Activated CD8-positive, alpha-beta memory T cell treated with anti-CD3 and anti-CD28 coated beads, Interleukin-2, amount 50 U/mL, for 48 hours (primary cell): ENCODE measurements at regions not wholly inside any gene's neighbourhood (a gene's known extent, or its start where the extent isn't known, plus 50 kb on each side); places are given as distances from the start of the nearest gene placed in this dataset.

Source experiments
- DNase-seq: peaks from one replicate; pipeline ENCODE4 v3.0.0-alpha.2; 2020

DNA sequence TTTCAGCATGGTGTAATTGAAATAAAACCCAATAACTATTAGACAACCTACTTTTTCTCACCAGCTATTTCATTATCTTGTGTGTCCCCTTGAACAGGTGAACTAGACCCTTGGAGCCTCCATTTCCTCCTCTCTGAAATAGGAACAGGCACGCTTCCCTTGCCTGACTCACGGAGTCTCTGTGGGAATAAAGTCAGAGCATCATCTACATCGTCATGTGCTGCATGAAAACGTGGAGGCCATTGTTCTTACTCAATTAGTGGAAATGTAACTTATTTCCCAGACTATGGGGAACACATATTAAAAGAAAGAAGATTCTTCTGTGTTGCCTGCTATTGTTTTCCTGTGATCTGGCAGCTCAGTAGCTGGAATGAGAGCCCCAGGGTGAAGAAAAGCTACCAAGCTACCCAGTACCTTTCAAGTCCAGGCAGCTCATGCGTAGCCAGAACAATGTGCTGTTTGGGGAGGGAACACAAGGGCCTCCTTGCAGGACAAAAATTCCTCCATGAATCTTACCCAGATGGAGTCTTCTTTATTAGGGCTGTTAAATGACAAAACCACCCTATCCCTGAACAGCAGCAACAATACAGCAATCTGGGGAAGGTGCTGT is 59.8 kb downstream of the SOX11 start:
- DNase-seq, result no peak

DNA sequence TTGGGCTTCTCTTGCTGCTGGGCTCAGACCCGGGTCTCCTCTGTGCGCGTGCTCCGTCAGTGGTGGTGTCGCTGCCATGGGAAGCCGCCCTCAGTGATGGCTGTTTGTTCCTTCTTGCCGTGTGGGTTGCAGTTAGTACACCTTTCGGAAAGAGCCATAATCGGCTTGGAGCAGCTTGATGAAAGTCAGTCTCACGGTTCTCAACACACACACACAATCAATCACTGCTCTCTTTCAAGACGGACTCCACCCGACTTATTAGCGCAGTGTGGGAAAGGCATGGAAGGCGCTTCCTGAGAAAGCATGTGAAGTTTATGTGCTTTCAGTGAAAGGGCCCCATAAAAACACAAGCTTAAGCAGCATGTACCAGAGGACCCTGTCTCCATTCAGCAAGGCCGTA is 64.1 kb downstream of the SOX11 start:
- no peak for DNase-seq

DNA sequence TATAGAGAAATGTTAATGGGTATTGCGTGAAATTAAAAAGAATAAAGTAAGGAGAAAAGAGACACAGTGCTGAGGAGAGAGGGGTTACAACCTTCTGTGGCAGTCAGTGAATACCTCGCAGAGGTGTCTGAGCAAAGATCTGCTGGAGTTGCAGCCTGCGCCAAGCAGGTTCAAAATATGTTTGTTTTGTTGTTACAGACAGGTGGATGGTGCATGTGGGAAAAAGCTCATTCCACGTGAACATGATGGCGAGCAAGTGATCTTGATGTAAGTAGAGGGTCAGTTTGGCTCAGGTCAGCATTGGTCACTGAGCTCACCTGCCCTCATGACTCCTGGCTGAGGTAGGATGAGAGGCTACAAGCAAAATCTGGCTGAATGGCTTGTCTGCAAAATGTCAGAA is 66.2 kb downstream of the SOX11 start:
- DNase-seq, result no peak

DNA sequence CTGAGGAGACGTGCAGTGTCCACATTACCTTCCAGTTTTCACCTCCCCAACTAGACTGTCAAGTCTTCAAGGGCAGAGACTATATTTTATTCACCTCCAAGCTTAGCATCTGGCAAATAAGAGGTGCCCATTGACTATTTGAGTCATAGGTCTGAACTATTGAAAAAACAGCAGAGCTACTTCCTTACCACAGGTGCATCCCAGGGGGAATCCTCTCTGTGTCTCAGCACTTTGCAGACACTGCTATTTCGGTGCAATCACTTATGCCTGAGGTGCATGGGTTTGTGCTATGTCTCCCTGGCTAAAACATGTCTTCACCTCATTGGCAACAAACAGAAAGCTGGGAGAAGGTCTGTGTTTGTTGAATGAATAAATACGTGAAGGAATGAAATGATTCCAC is 67.8 kb downstream of the SOX11 start:
- no peak for DNase-seq

DNA sequence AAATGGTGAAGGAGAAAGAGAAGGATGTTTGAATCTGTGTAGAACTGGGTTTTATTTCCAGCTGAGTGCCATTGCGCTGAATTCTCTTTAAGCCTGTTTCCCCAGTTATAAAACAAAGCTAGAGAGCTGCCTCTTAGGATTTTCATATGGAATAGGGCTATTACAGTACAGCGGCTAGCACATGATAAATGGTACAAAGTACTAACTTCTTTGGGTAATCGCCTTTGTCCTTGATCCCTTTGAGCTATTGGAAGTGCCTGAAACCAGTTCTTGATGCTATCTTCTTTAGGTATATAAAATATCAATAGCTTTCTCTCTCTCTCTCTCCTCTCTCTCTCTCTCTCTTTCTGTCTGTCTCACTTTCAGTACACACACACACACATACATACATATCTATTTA is 71.3 kb downstream of the SOX11 start:
- DNase-seq, result no peak

DNA sequence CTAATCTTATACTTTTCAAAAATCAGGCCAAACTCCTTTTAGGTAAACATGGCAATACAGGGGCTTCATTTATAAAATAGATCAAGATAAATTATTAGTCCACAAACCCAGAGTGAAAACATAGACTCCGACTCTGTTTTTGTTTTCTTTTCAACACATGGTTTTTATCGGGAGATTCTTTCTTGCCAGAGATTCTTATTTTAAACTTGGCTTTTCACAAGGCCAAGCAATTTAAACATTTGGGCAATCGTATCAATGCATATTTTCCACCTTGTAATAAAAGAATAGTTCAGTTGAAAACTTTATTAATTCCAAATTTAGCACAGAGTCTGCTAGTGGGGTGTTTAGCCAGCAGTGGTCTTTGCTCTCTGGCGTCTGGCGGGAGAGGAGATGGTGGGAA is 71.9 kb downstream of the SOX11 start:
- no peak for DNase-seq

DNA sequence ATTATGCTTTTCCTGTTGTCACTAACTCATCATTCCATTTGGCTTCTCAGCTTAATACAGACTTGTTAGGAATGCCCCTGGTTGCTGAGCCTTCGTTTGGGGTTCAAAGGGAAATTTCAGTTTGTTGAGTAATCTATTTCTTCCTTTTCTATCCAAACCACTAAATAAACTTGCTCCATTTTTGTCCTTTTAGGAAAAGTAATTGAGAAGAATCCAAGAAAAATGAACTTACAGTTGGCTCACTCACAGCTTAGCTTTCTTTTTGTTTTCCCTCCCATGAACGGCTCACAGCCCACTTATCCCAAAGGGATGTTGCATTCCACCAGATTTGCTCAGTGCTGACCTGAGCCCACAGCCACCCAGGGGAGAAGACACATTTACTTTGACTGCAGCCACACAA is 73.9 kb downstream of the SOX11 start:
- no peak for DNase-seq

DNA sequence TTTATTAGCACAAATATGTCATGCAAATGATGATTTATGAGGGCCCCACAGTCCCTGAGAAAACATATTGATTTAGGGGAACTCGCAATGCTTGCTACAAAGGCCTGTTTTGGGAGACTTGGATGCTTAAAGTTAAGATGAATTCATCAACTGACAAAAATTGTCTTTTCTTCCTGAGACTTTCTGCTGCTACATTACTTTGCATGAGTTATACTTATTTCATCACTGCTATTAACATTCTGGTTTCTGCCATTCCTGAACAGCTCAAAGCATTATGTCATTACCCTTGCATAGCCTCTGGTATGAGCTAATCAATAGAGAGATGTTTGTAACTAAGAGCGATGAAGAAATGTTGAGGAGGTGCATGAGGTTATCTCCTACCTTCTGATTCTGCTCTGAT is 74.4 kb downstream of the SOX11 start:
- no peak for DNase-seq

DNA sequence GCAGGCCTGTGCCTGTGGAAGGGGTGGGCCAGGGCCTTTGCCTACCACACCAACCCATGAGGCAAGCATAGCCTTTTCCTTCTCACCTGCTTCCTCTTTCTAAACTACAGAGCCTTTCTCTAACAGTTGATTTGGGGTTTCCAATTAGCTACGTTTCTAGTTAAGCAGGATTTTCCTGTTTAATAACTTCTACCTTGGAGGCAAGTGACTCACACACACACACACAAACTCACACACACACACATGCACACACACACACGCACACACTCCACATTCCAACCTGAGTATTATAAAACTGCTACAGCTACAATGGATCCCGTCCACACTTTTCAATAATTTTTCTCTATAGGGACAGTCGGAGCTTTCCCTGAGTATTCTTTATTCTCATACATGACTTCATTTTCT is 84.9 kb downstream of the SOX11 start:
- DNase-seq, result no peak

DNA sequence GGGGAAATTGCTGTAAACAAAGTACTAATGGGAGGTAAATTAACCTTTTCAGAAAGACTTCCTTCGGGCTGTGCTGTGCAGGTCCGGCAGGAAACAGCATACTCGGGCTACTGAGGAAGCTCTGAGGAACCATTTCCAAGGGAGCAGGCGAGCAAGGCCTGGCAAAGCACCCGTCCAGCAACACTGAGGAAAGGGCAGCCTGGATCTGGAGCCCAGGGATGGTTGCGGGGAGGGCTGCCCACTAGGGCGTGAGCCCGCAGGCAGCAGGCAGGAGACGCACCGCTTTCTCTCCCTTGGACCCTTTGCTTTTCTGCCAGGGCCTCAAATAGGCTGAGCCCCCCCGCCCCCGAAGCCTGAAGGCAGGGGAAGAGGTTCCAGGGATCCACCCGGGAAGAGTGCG is 89.5 kb downstream of the SOX11 start:
- no peak for DNase-seq

DNA sequence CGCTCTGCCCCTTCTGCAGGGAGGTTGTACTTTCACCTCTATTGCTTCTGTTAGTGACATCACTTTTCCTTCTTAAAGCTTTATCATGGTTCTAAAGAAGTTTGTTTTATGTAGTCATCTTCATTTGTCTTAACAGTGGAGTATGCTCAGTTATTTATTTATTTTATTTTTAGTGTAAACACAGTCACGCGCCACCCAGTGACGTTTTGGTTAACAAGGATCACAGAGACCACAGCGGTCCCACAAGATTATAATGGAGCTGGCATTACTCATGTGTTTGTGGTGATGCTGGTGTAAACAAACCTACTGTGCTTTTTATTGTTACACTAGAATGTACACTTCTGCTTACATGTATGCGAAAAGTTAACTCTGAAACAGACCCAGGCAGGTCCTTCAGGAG is 89.9 kb downstream of the SOX11 start:
- DNase-seq, result no peak

DNA sequence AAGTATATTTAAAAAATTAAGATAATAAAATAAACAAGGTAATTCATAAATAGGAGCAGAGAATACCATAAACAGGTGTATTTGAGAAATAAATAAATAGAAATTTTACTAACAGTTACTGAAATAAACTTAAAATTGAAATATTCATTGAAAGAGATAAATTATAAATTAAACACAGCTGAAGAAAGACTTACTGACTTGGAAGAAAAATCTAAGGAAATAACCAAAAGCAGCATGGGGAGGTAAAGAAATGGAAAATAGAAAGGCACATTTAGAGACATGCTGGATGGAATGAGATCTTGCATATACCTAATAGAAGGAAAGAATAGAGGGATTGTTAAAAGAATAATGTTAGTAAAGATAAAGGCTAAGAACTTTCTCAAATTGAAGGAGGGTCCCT is 96.3 kb downstream of the SOX11 start:
- DNase-seq, result no peak

DNA sequence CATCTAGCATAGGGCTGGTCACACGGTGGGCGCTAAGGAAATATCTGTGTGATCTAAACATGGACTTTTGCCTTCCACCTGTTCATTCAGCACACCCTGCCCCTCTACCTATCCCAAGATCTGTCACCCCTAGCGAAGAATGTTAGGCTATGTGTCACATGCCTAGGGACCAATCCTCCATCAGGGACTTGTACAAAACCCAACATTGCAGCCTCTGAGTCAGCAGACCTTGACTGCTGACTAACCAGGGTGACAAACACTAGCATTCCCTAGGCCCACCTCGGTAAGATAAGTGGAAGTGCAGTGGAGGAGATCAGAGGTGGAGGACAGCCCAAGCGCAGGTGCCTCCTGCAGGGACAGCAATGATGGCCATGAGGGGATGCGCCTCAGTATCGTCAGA is 99.2 kb downstream of the SOX11 start:
- DNase-seq, result no peak

DNA sequence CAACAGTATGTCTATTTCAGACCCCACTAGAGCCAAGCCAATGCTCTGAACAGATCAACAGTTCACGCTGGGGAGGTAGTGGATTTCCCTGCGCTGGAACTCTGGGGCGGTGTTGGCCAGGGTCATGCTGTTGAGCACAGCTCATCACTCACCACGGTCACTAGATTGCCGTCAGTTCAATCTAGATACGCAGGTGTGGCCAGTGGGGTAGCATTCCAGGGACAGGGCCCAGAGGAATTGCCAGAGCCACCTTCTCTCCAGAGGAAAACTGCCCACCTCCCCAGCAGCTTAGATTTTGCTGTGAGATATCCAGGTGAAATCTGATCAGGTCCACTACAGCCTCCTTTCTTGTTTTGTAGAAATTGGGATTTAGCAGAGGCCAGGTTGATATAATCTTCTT is 101.8 kb downstream of the SOX11 start:
- no peak for DNase-seq

DNA sequence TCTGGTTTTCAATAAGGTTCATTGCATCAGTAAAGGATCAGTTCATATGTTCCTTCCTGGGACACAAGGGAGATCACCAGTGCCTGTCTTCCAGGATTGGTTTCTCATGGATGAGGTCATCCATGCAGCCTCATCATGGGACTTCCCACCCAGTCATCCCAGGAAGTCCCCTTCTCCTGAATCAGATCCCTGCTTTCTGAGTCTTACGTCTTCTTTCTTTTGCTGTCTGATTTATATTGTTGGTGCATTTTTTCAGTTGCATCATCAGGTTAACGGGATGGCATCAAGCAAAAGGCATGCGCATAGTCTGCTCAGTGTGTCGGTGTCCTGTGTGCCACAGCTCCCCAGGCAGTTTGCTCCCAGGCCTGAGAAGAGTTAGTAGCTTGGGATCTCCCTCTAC is 105.9 kb downstream of the SOX11 start:
- no peak for DNase-seq

DNA sequence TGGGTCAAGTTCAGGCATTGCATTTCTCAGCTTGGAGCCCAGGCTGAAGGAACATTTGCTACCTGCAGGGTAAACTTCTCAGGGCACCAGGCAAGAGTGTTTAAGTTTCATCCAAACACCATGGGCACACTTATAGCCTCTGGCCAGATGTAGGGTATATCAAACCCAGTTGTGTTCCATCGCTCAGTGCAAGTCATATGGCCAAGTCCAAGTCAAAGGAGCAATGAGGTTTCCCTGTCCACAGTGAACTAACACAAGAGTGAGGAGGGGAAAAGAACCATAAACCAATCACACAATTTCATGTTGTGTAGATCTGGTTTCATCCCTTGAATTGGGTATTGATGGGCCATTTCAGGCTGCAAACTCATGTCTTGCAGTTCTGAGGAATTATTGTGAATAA is 107.2 kb downstream of the SOX11 start:
- no peak for DNase-seq

DNA sequence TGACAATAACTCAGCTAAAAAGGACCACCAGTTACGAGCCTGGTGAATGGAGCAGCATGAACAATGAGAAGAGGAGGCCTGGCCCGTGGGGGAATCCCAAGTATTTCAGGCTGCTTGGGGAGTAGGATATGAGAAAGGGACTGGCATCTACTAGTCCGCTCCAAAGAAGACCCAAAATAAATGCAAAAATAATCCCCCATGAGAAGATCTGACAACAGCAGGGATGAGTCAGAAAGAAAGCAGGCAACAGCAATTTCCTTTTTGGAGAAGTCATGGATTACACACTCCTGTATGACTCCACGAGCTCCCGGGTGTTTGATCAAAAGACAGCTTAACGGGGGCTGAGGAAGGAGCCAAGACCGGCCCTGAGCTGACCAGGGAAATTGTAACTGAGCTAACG is 111.4 kb downstream of the SOX11 start:
- DNase-seq, result no peak

DNA sequence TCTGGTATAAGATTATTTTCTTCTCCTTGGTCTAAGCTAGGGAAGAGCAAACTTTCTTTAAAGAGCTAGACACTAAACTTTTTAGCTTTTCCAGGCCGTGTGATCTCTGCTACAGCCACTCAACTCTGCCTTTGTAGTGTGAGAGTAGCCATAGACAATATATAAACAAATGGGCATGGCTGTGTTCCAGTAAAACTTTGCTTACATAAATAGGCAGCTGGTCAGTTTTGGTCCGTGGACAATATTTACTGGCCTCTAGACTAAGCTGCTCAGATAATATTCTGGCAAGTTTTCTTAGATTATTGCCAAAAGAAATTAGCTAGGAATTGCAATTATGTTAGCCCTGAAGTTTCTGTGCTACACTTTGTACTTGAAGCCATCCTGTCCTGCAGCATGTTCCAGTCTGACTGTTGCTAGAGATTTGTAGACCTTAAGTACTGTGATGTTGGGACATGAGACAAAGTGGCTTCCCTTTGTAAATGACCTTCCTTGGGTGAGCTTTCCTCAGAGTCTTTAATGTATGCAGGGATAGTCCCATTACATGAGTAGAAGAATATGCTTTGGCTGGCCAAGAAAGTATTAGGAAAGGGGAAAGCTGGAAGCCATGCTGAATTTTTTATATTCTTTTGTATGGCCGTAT is 126.9 kb downstream of the SOX11 start:
- no peak for DNase-seq

DNA sequence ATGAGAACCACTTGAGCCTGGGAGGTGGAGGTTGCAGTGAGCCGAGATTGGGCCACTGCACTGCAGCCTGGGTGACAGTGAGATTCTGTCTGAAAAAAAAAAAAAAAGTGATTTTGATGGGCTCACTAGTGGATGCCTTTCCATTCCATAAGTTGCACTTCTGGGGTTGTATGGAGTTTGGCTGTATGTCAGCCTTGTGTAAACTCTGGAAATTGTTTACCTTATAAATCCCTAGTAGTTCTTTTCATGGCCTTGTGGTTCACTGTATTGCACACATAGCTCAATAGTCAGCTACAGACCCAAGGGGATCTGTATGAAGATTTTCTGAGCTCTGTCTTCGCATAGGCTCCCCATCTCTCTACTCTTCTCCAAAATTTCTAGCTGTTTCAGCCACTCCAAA is 131.9 kb downstream of the SOX11 start:
- no peak for DNase-seq

DNA sequence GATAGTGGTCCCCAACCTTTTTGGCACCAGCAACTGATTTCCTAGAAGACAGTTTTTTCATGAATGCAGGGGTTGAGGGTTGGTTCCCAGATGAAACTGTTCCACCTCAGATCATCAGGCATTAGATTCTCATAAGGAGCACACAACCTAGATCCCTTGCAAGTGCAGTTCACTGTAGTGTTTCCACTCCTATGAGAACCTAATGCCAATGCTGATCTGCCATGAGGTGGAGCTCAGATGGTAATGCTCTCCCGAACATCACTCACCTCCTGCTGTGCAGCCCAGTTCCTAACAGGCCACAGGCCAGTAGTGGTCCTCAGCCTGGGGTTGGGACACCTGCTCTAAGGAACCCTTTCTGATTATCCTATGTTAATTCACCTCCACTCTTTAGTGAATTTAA is 133.5 kb downstream of the SOX11 start:
- no peak for DNase-seq

DNA sequence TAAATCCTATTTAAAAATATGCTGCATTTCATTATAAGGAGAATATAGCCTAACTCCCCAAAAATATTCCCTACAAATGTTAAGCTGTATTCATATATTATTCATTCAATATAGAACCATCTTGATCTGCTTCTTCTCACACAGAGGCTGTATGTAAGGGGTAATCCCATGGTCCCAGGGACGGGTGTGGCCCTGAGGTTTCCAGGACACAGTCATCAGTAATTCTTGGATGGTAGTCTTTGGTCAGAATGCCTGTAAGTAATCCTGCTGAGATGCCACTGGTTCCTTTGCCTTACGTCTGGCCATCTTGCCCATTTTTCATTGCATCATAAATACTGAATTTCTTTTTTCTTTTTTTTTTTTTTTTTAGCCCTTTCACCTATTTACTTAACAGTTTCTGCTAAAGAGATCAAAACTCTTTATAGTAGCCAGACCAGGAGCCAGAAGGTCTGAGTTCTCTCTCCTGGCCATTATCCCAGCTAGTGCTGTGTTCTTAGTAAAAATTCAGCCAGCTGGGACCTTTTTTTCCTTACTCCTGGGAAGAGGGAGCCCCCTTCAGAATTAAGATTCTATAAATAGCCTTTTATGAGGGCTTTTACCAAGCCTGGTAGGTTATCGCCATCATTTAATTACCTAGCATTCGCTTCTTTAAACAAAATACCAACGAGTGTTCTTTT is 134.9 kb downstream of the SOX11 start:
- no peak for DNase-seq

DNA sequence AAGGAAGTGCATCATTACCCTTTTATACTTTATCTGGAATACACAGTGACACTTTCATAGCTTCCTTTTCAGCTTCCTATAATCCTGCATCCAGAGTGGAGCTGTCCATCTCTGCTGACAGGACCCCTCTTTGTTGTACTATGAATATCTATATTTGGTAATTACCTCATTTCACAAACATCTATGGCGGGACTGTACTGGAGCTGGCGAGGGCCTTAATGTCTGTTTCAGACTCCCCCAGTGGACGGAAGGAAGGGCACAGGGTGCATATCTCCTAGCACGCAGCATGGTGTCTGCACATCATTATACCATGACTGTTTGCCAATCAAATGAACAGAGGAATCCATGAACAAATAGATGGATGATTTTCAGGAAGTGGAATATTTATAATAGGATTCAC is 142.3 kb downstream of the SOX11 start:
- DNase-seq, result no peak

DNA sequence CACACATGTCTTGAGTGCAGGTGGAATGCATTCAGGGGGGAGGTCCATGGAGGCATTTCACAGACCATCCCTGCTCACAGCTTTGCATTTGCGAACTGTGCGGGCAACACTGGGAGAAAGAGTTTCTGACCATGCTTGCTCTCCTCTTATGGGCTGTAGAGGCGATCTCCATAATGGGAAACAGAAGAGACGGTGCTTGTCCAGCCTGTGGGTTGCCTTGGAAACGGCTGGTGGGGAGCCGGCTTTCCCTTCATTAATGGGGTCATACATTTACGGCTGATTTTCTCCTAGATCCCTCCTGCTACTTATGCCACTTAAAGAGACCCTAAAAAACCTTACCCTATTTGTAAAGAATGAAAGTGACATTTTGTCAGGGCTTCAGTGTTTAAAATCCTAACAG is 147.4 kb downstream of the SOX11 start:
- no peak for DNase-seq

DNA sequence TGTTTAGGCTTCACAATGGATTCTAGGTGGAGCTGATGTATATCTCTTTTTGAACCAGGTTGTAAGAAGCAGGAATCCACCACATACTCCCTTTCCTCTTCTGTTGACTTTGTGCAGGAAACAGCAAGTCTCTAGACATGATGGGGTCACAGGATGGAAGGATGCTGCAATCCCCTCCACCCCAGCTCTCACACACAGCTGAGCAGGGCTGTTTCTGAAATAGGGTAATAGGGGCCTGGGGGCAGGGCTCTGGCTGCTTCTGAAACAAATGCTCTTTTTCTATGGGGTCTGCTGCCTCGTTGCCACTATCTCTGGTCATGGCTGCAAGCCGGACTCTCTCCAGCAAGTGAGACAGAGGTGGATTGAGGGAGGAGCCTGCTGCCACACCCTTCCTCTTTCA is 148.9 kb downstream of the SOX11 start:
- no peak for DNase-seq

DNA sequence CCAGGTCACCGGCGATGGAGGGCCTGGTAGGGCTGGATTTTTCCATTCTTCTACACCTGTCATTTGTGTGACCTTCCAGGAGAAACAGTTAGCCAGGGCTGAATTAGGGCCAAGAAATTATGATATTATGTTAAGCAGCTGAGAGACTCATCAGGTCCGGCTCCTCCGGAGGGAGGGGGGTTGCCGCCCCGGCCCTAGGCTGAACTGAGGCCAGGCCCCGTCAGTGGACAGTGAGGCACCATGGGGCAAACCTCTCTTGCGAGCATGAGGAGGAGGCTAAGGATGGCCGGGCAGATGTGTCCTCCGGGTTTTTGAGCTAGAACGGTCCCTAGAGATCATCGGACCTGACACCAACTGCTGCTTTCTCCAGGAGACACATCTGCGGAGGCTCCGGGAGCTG is 150.1 kb downstream of the SOX11 start:
- no peak for DNase-seq
